SK-N-SH treated with all-trans-retinoic acid at 6 μM for 48 hours (cell line): ENCODE measurements at regions not wholly inside any gene's neighbourhood (a gene's known extent, or its start where the extent isn't known, plus 50 kb on each side); places are given as distances from the start of the nearest gene placed in this dataset.

Source experiments
- ATAC-seq: fragments of 200-7000 bp; cut with Tn5 transposase; 3 replicates; pipeline ENCODE4 v1.9.1; 2020; ENCODE audit warnings: mild to moderate bottlenecking, moderate library complexity
- ARNTL ChIP-seq: fragments of 450-650 bp; formaldehyde crosslinking; IDR thresholded peaks from 2 replicates; pipeline ENCODE4 v1.5.0; 2020; ENCODE audit warnings: low read depth, mild to moderate bottlenecking, moderate library complexity, borderline replicate concordance
- BACH2 ChIP-seq: fragments of 250-450 bp; sonication (Bioruptor Pico); IDR thresholded peaks from 2 replicates; pipeline ENCODE4 v1.9.0; 2021; ENCODE audit warnings: mild to moderate bottlenecking, borderline replicate concordance
- CREB5 ChIP-seq: fragments of 250-450 bp; sonication (Bioruptor Pico); IDR thresholded peaks from 2 replicates; pipeline ENCODE4 v1.5.1; 2020; ENCODE audit warnings: low read depth, mild to moderate bottlenecking, moderate library complexity
- CSDC2 ChIP-seq: fragments of 250-450 bp; sonication (Bioruptor Pico); IDR thresholded peaks from 2 replicates; pipeline ENCODE4 v1.5.0; 2020; ENCODE audit warnings: mild to moderate bottlenecking, moderate library complexity
- CSRNP3 ChIP-seq: fragments of 250-450 bp; sonication (Bioruptor Pico); IDR thresholded peaks from 2 replicates; pipeline ENCODE4 v1.5.1; 2021; ENCODE audit warnings: mild to moderate bottlenecking, moderate library complexity
- ESRRG ChIP-seq: fragments of 250-450 bp; sonication (Bioruptor Pico); IDR thresholded peaks from 2 replicates; pipeline ENCODE4 v1.6.1; 2021; ENCODE audit warnings: mild to moderate bottlenecking
- ISL1 ChIP-seq: fragments of 250-450 bp; sonication (Bioruptor Pico); IDR thresholded peaks from 2 replicates; pipeline ENCODE4 v2.1.2; 2022; ENCODE audit warnings: mild to moderate bottlenecking, moderate library complexity
- OSR1 ChIP-seq: fragments of 250-450 bp; sonication (Bioruptor Pico); IDR thresholded peaks from 2 replicates; pipeline ENCODE4 v1.8.0; 2022; ENCODE audit warnings: moderate library complexity, mild to moderate bottlenecking, inconsistent platforms
- PATZ1 ChIP-seq: fragments of 250-450 bp; sonication (Bioruptor Pico); IDR thresholded peaks from 2 replicates; pipeline ENCODE4 v1.8.0; 2020; ENCODE audit warnings: mild to moderate bottlenecking, moderate library complexity, borderline replicate concordance
- PPARA ChIP-seq: fragments of 250-450 bp; sonication (Bioruptor Pico); IDR thresholded peaks from 2 replicates; pipeline ENCODE4 v1.5.0; 2020; ENCODE audit warnings: mild to moderate bottlenecking, borderline replicate concordance
- RARB ChIP-seq: fragments of 250-450 bp; sonication (Bioruptor Pico); IDR thresholded peaks from 2 replicates; pipeline ENCODE4 v1.8.0; 2021; ENCODE audit warnings: mild to moderate bottlenecking, moderate library complexity
- SNAI2 ChIP-seq: fragments of 250-450 bp; sonication (Bioruptor Pico); IDR thresholded peaks from 2 replicates; pipeline ENCODE4 v1.5.0; 2020; ENCODE audit warnings: mild to moderate bottlenecking, moderate library complexity
- TCF4 ChIP-seq: fragments of 250-450 bp; sonication (Bioruptor Pico); IDR thresholded peaks from 2 replicates; pipeline ENCODE4 v1.8.0; 2021; ENCODE audit warnings: mild to moderate bottlenecking, moderate library complexity, borderline replicate concordance
- TOX ChIP-seq: fragments of 250-450 bp; sonication (Bioruptor Pico); IDR thresholded peaks from 2 replicates; pipeline ENCODE4 v1.8.0; 2021; ENCODE audit warnings: mild to moderate bottlenecking, moderate library complexity, borderline replicate concordance
- ZFP3 ChIP-seq: fragments of 250-450 bp; sonication (Bioruptor Pico); IDR thresholded peaks from 2 replicates; pipeline ENCODE4 v1.5.0; 2020; ENCODE audit warnings: mild to moderate bottlenecking, moderate library complexity
- ZFP30 ChIP-seq: fragments of 450-650 bp; formaldehyde crosslinking; IDR thresholded peaks from 2 replicates; pipeline ENCODE4 v1.5.0; 2022; ENCODE audit warnings: mild to moderate bottlenecking, moderate library complexity
- ZNF565 ChIP-seq: fragments of 450-650 bp; formaldehyde crosslinking; conservative IDR thresholded peaks from 2 replicates; pipeline ENCODE4 v1.5.0; 2020; ENCODE audit warnings: low read depth, mild to moderate bottlenecking, moderate library complexity
- ZNF70 ChIP-seq: fragments of 450-650 bp; formaldehyde crosslinking; IDR thresholded peaks from 2 replicates; pipeline ENCODE4 v1.5.0; 2020; ENCODE audit warnings: mild to moderate bottlenecking, moderate library complexity
- ZNF8 ChIP-seq: fragments of 450-650 bp; formaldehyde crosslinking; IDR thresholded peaks from 2 replicates; pipeline ENCODE4 v1.5.0; 2020; ENCODE audit warnings: mild to moderate bottlenecking, moderate library complexity

GRCh38 chr2:216951171-216951570 lies 91.3 kb upstream of the TNP1 start:
- ATAC-seq: no peak
- no peak for TF ChIP-seq CREB5
- TF ChIP-seq PATZ1 (CRISPR knock-in tag): no peak
- no peak for TF ChIP-seq TCF4 (CRISPR knock-in tag)
- no peak for TF ChIP-seq PPARA
- no peak for TF ChIP-seq CSDC2 (CRISPR knock-in tag)

GRCh38 chr2:216950547-216950946 lies 90.7 kb upstream of the TNP1 start:
- TF ChIP-seq RARB (CRISPR knock-in tag) (no peak), ZFP3 (CRISPR knock-in tag) (no peak), SNAI2 (CRISPR knock-in tag) (no peak), ZNF565 (CRISPR knock-in tag) (no peak), BACH2 (CRISPR knock-in tag) (no peak), ZNF8 (CRISPR knock-in tag) (no peak), CSDC2 (CRISPR knock-in tag) (no peak), ZFP30 (no peak), CSRNP3 (no peak), ISL1 (CRISPR knock-in tag) (no peak), PPARA (no peak), CREB5 (no peak), ZNF70 (CRISPR knock-in tag) (no peak), PATZ1 (CRISPR knock-in tag) (no peak), TCF4 (CRISPR knock-in tag) (no peak), OSR1 (CRISPR knock-in tag) (no peak)
- TF ChIP-seq, all 23 proteins: peak for 0
- ATAC-seq: no peak

GRCh38 chr2:216949700-216950413 lies 90.0 kb upstream of the TNP1 start:
- TF ChIP-seq BACH2 (CRISPR knock-in tag): no peak
- no peak for TF ChIP-seq ARNTL (CRISPR knock-in tag)
- no peak for TF ChIP-seq ZNF8 (CRISPR knock-in tag)
- no peak for TF ChIP-seq ESRRG (CRISPR knock-in tag)
- TF ChIP-seq OSR1 (CRISPR knock-in tag): no peak
- no peak for TF ChIP-seq TOX
- ATAC-seq: no peak

GRCh38 chr2:216947055-216947454 lies 87.2 kb upstream of the TNP1 start:
- no peak for ATAC-seq
- TF ChIP-seq ISL1 (CRISPR knock-in tag) (no peak), PATZ1 (CRISPR knock-in tag) (no peak), ARNTL (CRISPR knock-in tag) (no peak), PPARA (no peak), BACH2 (CRISPR knock-in tag) (no peak), TCF4 (CRISPR knock-in tag) (no peak), ZNF565 (CRISPR knock-in tag) (no peak), SNAI2 (CRISPR knock-in tag) (no peak), RARB (CRISPR knock-in tag) (no peak)
- TF ChIP-seq, all 23 proteins: peak for 0
